PFSK-1 (cell line): ENCODE measurements at regions not wholly inside any gene's neighbourhood (a gene's known extent, or its start where the extent isn't known, plus 50 kb on each side); places are given as distances from the start of the nearest gene placed in this dataset.

Experiments used
- FOXP2 ChIP-seq: optimal IDR thresholded peaks from 2 replicates; pipeline ENCODE3; 2011; ENCODE audit warnings: borderline replicate concordance, control low read depth, inconsistent platforms; ENCODE audit not compliant: insufficient read depth; ENCODE audit errors: extremely low read length, extremely low read depth
- POLR2AphosphoS5 ChIP-seq: IDR thresholded peaks from 2 replicates; pipeline ENCODE4 v1.6.1; 2012; ENCODE audit warnings: low read depth, mild to moderate bottlenecking, control low read depth, low read length, moderate library complexity
- SIN3A ChIP-seq: IDR thresholded peaks from 2 replicates; pipeline ENCODE4 v1.6.1; 2012; ENCODE audit warnings: mild to moderate bottlenecking, low read length, moderate library complexity, borderline replicate concordance; ENCODE audit not compliant: insufficient read depth
- TAF1 ChIP-seq: IDR thresholded peaks from 2 replicates; pipeline ENCODE4 v1.6.1; 2012; ENCODE audit warnings: low read length, control low read depth, borderline replicate concordance; ENCODE audit not compliant: insufficient read depth
- TF ChIP-seq, protein P1 (sequence below), 2 experiments: IDR thresholded peaks; 2 replicates each; pipeline versions ENCODE4 v1.6.1 to v1.8.0; 2011 to 2012; ENCODE audit warnings: low read depth in 2 of 2, low read length in 2 of 2, control low read depth in 1 of 2, inconsistent platforms in 1 of 2, mild to moderate bottlenecking in 1 of 2, moderate library complexity in 1 of 2; ENCODE audit not compliant: insufficient read depth in 1 of 2

DNA sequence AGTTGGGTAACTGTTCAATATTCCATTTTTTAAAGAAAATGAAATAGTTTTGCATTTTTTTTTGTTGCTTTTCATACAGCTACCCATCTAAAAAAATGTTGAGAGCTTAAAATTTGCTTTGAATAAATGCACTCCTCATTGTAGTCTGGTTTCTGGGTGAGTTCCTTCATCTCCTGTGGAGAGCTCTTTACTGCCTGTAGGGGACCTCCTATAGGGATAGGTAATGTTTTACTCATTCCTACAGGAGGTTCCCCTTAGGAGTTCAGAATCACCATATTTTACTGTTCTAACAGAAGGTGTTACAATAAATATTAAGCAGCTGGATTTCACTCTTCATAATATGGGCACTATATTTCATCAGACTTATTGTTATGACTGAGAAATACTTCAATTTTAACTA lies 947.3 kb upstream of the CRIM1 start:
- TF ChIP-seq POLR2AphosphoS5 (no peak), TAF1 (no peak), FOXP2 (no peak), SIN3A (no peak)
- TF ChIP-seq, protein P1, sequence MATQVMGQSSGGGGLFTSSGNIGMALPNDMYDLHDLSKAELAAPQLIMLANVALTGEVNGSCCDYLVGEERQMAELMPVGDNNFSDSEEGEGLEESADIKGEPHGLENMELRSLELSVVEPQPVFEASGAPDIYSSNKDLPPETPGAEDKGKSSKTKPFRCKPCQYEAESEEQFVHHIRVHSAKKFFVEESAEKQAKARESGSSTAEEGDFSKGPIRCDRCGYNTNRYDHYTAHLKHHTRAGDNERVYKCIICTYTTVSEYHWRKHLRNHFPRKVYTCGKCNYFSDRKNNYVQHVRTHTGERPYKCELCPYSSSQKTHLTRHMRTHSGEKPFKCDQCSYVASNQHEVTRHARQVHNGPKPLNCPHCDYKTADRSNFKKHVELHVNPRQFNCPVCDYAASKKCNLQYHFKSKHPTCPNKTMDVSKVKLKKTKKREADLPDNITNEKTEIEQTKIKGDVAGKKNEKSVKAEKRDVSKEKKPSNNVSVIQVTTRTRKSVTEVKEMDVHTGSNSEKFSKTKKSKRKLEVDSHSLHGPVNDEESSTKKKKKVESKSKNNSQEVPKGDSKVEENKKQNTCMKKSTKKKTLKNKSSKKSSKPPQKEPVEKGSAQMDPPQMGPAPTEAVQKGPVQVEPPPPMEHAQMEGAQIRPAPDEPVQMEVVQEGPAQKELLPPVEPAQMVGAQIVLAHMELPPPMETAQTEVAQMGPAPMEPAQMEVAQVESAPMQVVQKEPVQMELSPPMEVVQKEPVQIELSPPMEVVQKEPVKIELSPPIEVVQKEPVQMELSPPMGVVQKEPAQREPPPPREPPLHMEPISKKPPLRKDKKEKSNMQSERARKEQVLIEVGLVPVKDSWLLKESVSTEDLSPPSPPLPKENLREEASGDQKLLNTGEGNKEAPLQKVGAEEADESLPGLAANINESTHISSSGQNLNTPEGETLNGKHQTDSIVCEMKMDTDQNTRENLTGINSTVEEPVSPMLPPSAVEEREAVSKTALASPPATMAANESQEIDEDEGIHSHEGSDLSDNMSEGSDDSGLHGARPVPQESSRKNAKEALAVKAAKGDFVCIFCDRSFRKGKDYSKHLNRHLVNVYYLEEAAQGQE (IDR thresholded peaks at IDR 0.05; ENCODE audit: insufficient read depth in 1 of 2, low read depth in 2 of 2, low read length in 2 of 2), result no peak

GRCh38 chr2:35391736-35392442 lies 963.7 kb upstream of the CRIM1 start:
- TF ChIP-seq TAF1, result no peak
- no peak for TF ChIP-seq FOXP2
- TF ChIP-seq SIN3A, result no peak
- TF ChIP-seq POLR2AphosphoS5, result no peak
- TF ChIP-seq, protein P1 (IDR thresholded peaks at IDR 0.05; ENCODE audit: insufficient read depth in 1 of 2, low read depth in 2 of 2, low read length in 2 of 2), result no peak

DNA sequence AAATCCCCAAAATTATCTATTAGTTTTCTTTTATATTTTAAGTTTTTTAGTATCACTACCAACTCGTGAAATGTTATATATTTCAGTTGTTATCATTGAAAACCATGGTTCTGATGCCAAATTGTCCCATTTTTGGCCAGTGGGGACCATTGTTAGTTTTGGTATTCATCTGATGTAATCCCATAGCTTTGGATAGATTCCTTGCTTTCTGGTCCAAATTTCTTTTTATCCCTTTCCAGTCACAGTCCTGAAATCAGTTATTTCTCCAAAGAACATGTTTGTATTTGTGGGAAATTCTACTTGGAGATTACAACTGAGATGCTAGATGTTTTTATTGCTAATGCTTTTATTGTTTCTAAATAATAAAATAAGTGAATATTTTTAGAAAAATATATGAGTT lies 976.8 kb upstream of the CRIM1 start:
- TF ChIP-seq POLR2AphosphoS5, result no peak

DNA sequence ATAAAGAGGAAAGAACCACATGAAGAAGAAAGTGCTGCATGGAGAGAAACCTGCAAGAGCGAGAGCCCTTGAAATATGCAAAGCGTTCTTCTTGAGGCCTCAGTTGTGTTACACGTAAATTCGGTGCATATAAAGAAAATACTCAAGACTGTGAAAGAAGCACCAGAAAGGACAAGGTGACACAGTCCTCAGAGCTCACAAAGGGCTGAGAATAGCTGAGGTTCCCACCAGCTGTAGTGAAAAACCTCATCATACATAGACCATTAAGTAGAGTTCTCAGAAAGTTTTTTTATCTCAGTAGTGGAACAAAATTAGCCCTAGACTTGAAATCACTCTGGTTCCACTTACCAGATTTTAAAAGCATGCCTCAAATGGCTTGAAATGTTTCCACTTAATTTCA lies 980.7 kb upstream of the CRIM1 start:
- TF ChIP-seq TAF1 (no peak), FOXP2 (no peak), SIN3A (no peak), POLR2AphosphoS5 (no peak)
- TF ChIP-seq, protein P1 (IDR thresholded peaks at IDR 0.05; ENCODE audit: insufficient read depth in 1 of 2, low read depth in 2 of 2, low read length in 2 of 2), result no peak

DNA sequence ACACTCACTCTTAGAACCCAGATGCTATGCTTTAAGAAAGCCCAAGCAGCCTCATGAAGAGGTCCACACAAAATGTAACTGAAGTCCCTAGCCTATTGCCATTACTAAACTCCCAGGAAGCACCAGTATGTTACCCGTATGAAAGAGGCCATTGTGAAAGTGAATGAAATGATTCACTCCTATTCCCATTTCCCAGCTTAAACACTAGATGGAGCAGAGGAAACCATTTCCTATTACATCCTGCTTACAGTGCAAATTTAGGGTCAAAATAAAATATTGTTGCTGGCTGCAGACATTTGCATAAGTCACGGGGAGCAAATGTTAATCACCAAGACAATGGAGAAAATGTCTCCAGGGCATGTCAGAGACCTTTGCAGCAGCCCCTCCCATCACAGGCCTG lies 989.7 kb upstream of the CRIM1 start:
- TF ChIP-seq TAF1 (no peak), SIN3A (no peak), POLR2AphosphoS5 (no peak), FOXP2 (no peak)
- TF ChIP-seq, protein P1 (IDR thresholded peaks at IDR 0.05; ENCODE audit: insufficient read depth in 1 of 2, low read depth in 2 of 2, low read length in 2 of 2), result no peak
